Memory B cell (primary cell): ENCODE measurements at regions not wholly inside any gene's neighbourhood (a gene's known extent, or its start where the extent isn't known, plus 50 kb on each side); places are given as distances from the start of the nearest gene placed in this dataset.

Experiments
- ATAC-seq: fragments of 150-1000 bp; cut with Tn5 transposase; 2 replicates; pipeline ENCODE4 v1.10.0; 2021; ENCODE audit warnings: low read depth, mild to moderate bottlenecking, moderate library complexity
- DNase-seq, 2 donors: peaks; one replicate each; pipeline ENCODE4 v3.0.0; 2022; ENCODE audit warnings: low spot score in 2 of 2
- H3K27ac Mint-ChIP-seq: one replicate; pipeline ENCODE4 v1.8.0; 2022; ENCODE audit warnings: mild to moderate bottlenecking, moderate library complexity, mixed read lengths
- H3K27me3 Mint-ChIP-seq: one replicate; pipeline ENCODE4 v1.8.0; 2022; ENCODE audit warnings: mixed read lengths
- H3K36me3 Mint-ChIP-seq: one replicate; pipeline ENCODE4 v1.8.0; 2022; ENCODE audit warnings: mild to moderate bottlenecking, mixed read lengths
- H3K4me1 Mint-ChIP-seq: one replicate; pipeline ENCODE4 v1.8.0; 2022; ENCODE audit warnings: mixed read lengths
- H3K4me3 Mint-ChIP-seq: one replicate; pipeline ENCODE4 v1.8.0; 2022; ENCODE audit warnings: mild to moderate bottlenecking, moderate library complexity, mixed read lengths
- H3K9me3 Mint-ChIP-seq: one replicate; pipeline ENCODE4 v1.8.0; 2022; ENCODE audit warnings: mixed read lengths

DNA sequence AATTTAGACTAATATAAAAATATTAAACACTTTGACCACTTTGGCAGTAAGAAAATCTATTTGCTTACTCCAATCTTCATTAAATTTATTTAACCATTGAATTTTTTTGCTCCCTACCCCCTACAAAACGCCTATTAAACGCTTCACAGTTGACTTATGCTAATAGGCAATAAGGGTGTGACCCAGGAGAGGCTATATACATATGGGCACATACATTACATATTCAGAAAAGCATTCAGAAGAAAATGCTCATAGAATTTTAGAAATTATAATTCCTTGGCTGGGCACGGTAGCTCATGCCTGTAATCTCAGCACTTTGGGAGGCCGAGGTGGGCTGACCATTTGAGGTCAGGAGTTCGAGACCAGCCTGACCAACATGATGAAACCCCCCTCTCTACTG, 95.6 kb upstream of the STARD13 start:
- no peaks in the 10 kb centered on the region for H3K36me3 Mint-ChIP-seq
- H3K27me3 Mint-ChIP-seq, result peaks cover 2% of the 10 kb centered on the region
- ATAC-seq (no peak), DNase-seq (no peak)
- no peaks in the 10 kb centered on the region for H3K4me1 Mint-ChIP-seq
- H3K9me3 Mint-ChIP-seq, result no peaks in the 10 kb centered on the region
- H3K4me3 Mint-ChIP-seq, result no peak overlapping the region
- no peak overlapping the region for H3K27ac Mint-ChIP-seq

- Mint-ChIP-seq H3K4me3 (no peak overlapping the region), H3K36me3 (no peaks in the 10 kb centered on the region), H3K27me3 (peaks cover 2% of the 10 kb centered on the region), H3K4me1 (no peaks in the 10 kb centered on the region), H3K9me3 (no peaks in the 10 kb centered on the region), H3K27ac (no peak overlapping the region)
- ATAC-seq (no peak), DNase-seq (no peak)
Observed at GRCh38 chr13:33381906-33382305, 96.4 kb upstream of the STARD13 start.

- H3K27me3 Mint-ChIP-seq, result peaks cover 2% of the 10 kb centered on the region
- H3K4me1 Mint-ChIP-seq, result no peaks in the 10 kb centered on the region
- ATAC-seq (no peak), DNase-seq (no peak)
- no peaks in the 10 kb centered on the region for H3K9me3 Mint-ChIP-seq
- no peak overlapping the region for H3K27ac Mint-ChIP-seq
- no peaks in the 10 kb centered on the region for H3K36me3 Mint-ChIP-seq
- H3K4me3 Mint-ChIP-seq, result no peak overlapping the region
Observed at GRCh38 chr13:33383724-33384577, 98.4 kb upstream of the STARD13 start.

GRCh38 chr13:33388286-33388998, 102.9 kb upstream of the STARD13 start:
- DNase-seq (no peak), ATAC-seq (no peak)
- Mint-ChIP-seq H3K27me3 (peaks cover 4% of the 10 kb centered on the region), H3K27ac (no peak overlapping the region), H3K4me3 (no peak overlapping the region), H3K9me3 (no peaks in the 10 kb centered on the region), H3K36me3 (no peaks in the 10 kb centered on the region), H3K4me1 (no peaks in the 10 kb centered on the region)

DNA sequence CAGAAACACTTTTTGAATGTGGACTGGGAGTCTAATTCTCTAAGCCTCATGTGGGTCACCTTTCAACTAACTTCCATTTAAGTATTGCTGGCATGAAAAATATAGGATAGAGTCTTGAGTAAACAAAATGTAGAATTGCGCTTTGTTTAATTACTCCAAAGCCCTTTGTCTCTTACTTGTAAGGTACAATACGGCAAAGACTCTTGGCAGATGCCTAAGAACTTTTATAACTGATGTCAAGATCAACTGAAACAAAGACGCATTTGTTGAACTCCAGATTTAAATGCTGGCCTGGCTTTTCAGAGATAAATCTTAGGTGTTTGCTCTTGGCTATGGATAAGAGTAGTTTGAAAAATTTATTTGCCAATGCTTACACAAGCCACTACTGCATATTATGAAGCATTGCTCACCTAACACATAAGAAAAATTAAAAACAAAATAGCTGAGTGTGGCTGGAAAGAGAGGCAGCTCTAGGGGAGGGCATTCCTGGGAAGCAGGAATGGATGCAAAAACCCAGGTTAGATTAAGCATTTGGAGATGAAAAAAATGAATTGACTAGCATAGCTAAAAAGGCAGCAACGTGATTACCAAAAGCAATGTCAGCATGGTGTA, 107.3 kb upstream of the STARD13 start:
- Mint-ChIP-seq H3K36me3 (no peaks in the 10 kb centered on the region), H3K4me1 (no peaks in the 10 kb centered on the region), H3K9me3 (peaks cover 2% of the 10 kb centered on the region), H3K4me3 (no peak overlapping the region), H3K27me3 (peaks cover 2% of the 10 kb centered on the region), H3K27ac (no peak overlapping the region)
- ATAC-seq, result no peak
- DNase-seq, result no peak

GRCh38 chr13:33394294-33394932, 108.9 kb upstream of the STARD13 start:
- Mint-ChIP-seq H3K4me1 (no peaks in the 10 kb centered on the region), H3K27me3 (peaks cover 2% of the 10 kb centered on the region), H3K27ac (no peak overlapping the region), H3K4me3 (no peak overlapping the region), H3K9me3 (peaks cover 2% of the 10 kb centered on the region), H3K36me3 (no peaks in the 10 kb centered on the region)
- no peak for ATAC-seq
- no peak for DNase-seq

DNA sequence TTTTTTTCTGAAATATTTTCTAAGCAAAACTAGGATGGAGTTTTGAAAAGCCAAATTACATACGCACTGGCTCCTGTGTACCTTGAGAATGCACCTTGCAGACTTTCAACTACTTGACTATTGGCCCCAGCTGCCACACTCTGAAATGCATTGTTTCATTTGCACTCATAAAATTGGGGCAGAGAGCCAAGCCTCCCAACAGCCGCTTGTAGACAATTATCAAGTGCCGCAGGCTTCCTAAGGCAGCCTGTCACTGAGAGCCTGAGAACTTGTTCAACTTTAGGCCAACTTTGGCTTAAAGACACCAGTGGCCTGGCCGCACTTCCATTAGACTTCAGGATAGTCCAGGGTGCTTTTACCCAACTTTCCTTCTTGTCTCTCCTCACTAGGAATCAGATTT, 115.7 kb upstream of the STARD13 start:
- DNase-seq (no peak), ATAC-seq (no peak)
- Mint-ChIP-seq H3K4me1 (no peaks in the 10 kb centered on the region), H3K4me3 (no peak overlapping the region), H3K27me3 (no peaks in the 10 kb centered on the region), H3K27ac (no peak overlapping the region), H3K9me3 (peaks cover 2% of the 10 kb centered on the region), H3K36me3 (no peaks in the 10 kb centered on the region)

DNA sequence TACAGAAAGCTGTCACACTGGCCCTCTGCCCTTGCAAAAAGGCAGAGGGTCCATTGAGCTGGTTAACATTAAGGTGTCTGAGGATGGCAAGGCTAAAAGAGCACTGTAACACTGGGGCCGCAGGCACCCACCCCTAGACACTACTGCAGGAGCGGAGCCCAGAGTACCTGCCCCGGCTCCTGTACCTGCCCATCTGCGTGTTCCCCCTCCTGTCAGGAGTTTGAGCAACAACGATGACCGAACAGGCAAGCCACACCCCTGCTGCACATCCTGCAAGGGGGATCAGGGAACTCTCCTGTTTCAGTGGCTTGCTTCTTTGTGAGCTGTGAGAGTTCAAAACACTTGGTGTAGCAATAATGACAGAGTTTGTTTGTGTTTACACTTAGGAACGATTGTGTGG, 117.4 kb upstream of the STARD13 start:
- DNase-seq (no peak), ATAC-seq (no peak)
- H3K4me3 Mint-ChIP-seq, result no peak overlapping the region
- H3K27me3 Mint-ChIP-seq, result no peaks in the 10 kb centered on the region
- no peaks in the 10 kb centered on the region for H3K4me1 Mint-ChIP-seq
- no peaks in the 10 kb centered on the region for H3K36me3 Mint-ChIP-seq
- no peak overlapping the region for H3K27ac Mint-ChIP-seq
- no peaks in the 10 kb centered on the region for H3K9me3 Mint-ChIP-seq

DNA sequence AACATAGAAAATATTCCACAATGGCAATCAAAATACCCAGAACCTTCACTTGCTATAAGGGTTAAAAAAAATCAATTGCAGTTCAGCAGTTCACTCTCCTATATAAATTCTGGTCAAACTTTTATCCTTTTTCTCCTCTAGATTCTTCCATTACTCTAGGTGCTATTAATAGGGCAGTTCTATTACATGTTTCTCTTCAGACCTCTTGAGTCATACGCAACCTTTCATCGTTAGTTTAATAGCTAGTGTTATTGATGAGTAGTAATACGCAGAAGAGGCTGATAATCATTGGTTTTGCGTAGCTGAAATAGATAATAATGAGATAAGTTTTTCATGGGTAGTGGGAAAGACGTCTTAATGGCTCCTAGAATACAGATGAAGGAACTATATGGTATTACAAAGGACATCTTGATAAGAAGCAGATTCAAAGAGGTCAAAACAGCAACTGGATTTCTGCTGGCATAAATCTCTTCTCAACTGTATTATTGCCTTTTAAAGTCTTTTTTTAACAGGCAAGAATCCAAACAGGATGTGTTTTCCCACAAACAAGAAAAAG, 118.3 kb upstream of the STARD13 start:
- ATAC-seq, result no peak
- Mint-ChIP-seq H3K4me3 (no peak overlapping the region), H3K4me1 (no peaks in the 10 kb centered on the region), H3K27ac (no peak overlapping the region), H3K27me3 (no peaks in the 10 kb centered on the region), H3K36me3 (no peaks in the 10 kb centered on the region), H3K9me3 (no peaks in the 10 kb centered on the region)
- DNase-seq, result no peak

DNA sequence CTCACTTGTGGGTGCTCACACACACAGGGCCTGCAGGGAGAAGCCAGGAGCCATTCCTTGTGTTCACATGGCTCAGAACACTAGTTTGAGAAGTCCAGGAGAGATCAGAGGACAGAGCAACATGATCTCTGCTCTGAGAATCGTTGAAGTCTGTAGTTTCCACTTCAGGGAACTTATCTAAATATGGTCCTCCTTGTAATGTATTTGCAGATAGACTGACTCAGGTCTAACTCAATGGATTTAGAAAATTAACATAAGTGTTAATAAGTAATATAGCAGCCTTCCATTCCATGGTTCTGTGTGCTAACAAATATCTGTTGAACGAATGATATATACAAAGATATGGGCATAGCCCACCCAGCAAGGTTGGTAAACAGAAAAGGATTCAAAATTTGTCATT, 119.8 kb upstream of the STARD13 start:
- H3K9me3 Mint-ChIP-seq, result no peaks in the 10 kb centered on the region
- no peak overlapping the region for H3K27ac Mint-ChIP-seq
- H3K4me3 Mint-ChIP-seq, result no peak overlapping the region
- no peaks in the 10 kb centered on the region for H3K4me1 Mint-ChIP-seq
- DNase-seq (no peak), ATAC-seq (no peak)
- H3K27me3 Mint-ChIP-seq, result no peaks in the 10 kb centered on the region
- no peaks in the 10 kb centered on the region for H3K36me3 Mint-ChIP-seq

DNA sequence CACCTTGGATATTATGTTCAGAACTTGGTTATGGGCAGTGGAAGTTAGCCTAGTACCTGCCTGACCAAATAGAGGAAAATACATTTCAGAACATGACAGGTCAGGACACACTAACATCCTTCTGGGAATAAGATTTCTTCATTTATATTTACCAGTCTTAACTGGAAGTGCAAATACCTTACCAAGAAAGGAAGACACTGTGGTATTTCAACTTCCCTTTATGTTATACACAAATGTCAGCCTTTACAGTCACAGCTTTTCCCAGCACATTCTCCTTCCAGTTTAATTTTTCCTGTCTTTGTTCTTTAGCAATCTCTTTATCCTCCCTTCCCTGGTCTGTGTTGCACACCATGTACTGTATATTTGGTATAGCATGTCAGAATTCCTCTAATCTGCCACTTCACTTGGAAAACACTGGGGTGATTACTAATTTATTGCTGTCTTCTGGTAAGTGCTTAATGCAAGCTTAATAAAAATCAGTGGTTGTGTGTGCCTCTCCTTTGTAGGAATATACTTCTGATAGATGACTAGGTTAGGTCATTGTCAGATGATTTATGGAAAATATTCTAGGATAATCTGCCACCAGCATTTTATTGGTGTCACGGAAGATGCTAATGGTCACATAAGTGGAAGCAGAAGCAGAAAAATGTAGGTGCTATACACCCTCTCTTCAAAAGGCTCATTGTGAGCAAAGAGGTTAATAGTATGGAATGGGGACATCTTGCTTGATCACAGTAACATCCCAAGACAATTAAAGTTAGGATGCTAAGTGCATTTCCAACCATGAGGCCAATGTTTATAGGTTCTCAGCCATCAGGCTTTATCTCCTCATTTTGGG, 124.3 kb upstream of the STARD13 start:
- ATAC-seq (no peak), DNase-seq (no peak)
- no peaks in the 10 kb centered on the region for H3K4me1 Mint-ChIP-seq
- peaks cover 7% of the 10 kb centered on the region for H3K27me3 Mint-ChIP-seq
- no peaks in the 10 kb centered on the region for H3K9me3 Mint-ChIP-seq
- H3K4me3 Mint-ChIP-seq, result no peak overlapping the region
- no peak overlapping the region for H3K27ac Mint-ChIP-seq
- H3K36me3 Mint-ChIP-seq, result no peaks in the 10 kb centered on the region

DNA sequence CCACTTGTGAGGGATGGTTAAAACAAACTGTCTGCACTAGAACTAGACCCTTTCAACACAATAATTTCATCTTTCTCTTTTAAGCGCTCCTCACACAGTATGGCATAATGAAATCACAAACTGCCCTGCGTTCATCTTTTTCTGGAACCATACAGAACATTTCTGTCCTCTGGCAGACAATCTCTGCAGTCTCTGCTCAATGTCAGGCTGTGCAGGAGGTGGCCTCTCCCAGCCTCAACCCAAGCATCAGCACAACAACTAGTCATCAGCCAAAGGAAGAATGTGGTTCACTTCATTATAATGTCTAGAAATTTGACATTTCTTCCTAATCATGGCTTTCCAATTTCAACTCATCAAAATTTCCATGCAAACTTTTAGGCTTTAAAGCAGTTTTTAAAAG, 125.1 kb upstream of the STARD13 start:
- ATAC-seq, result no peak
- H3K27me3 Mint-ChIP-seq, result peaks cover 7% of the 10 kb centered on the region
- H3K36me3 Mint-ChIP-seq, result no peaks in the 10 kb centered on the region

GRCh38 chr13:33411312-33411711, 125.8 kb upstream of the STARD13 start:
- Mint-ChIP-seq H3K4me1 (no peaks in the 10 kb centered on the region), H3K9me3 (peaks cover 2% of the 10 kb centered on the region), H3K36me3 (no peaks in the 10 kb centered on the region), H3K27ac (no peak overlapping the region), H3K4me3 (no peak overlapping the region), H3K27me3 (peaks cover 9% of the 10 kb centered on the region)
- ATAC-seq, result no peak
- no peak for DNase-seq

More for the DNA sequence above, 125.1 kb upstream of the STARD13 start:
- H3K4me3 Mint-ChIP-seq, result no peak overlapping the region
- H3K9me3 Mint-ChIP-seq, result no peaks in the 10 kb centered on the region
- H3K27ac Mint-ChIP-seq, result no peak overlapping the region
- DNase-seq, result no peak
- no peaks in the 10 kb centered on the region for H3K4me1 Mint-ChIP-seq
